Astrocyte of the spinal cord (primary cell): ENCODE measurements at regions not wholly inside any gene's neighbourhood (a gene's known extent, or its start where the extent isn't known, plus 50 kb on each side); places are given as distances from the start of the nearest gene placed in this dataset.

Experiments used
- DNase-seq: peaks from one replicate; pipeline ENCODE4 v3.0.0; 2011; ENCODE audit warnings: low read depth, low spot score
- H3K4me3 ChIP-seq: 2 replicates; pipeline ENCODE4 v1.5.1; 2011; ENCODE audit warnings: low read depth, mild to moderate bottlenecking, low read length, moderate library complexity
- CTCF ChIP-seq: IDR thresholded peaks from 2 replicates; pipeline ENCODE4 v1.5.1; 2012; ENCODE audit warnings: low read depth, mild to moderate bottlenecking, low read length, inconsistent platforms
- in situ Hi-C: cut with HindIII; loops from 2 replicates; pipeline ENCODE4 v1.10.0; 2017; ENCODE audit warnings: low sequenced_read_pairs

- DNase-seq: no peak
- H3K4me3 ChIP-seq: no peak overlapping the region
- in situ Hi-C loops: no loop called here
- no peak for TF ChIP-seq CTCF
These were observed 230.1 kb upstream of the TNRC6C start for GRCh38 chr17:77728474-77728795.

GRCh38 chr17:77728871-77729270 is 229.6 kb upstream of the TNRC6C start:
- no peak overlapping the region for H3K4me3 ChIP-seq
- DNase-seq: no peak
- TF ChIP-seq CTCF: no peak
- in situ Hi-C loops: no loop called here

- no peak for TF ChIP-seq CTCF
- DNase-seq: no peak
- in situ Hi-C loops: no loop called here
- no peak overlapping the region for H3K4me3 ChIP-seq
These were observed 228.9 kb upstream of the TNRC6C start for GRCh38 chr17:77729587-77729986.

- TF ChIP-seq CTCF: no peak
- DNase-seq: no peak
- no peak overlapping the region for H3K4me3 ChIP-seq
- in situ Hi-C loops: no loop called here
These were observed 228.1 kb upstream of the TNRC6C start for GRCh38 chr17:77730376-77730775.

- TF ChIP-seq CTCF: no peak
- H3K4me3 ChIP-seq: no peak overlapping the region
- in situ Hi-C loops: no loop called here
- no peak for DNase-seq
These were observed 224.8 kb upstream of the TNRC6C start for GRCh38 chr17:77733576-77734296.

GRCh38 chr17:77734371-77735080 is 224.0 kb upstream of the TNRC6C start:
- no peak for TF ChIP-seq CTCF
- no peak for DNase-seq
- in situ Hi-C loops: no loop called here
- no peak overlapping the region for H3K4me3 ChIP-seq
